NCI-H446 (cell line): ENCODE measurements at regions not wholly inside any gene's neighbourhood (a gene's known extent, or its start where the extent isn't known, plus 50 kb on each side); places are given as distances from the start of the nearest gene placed in this dataset.
"Not testable (repeated sequence)": the region's sequence is repeated elsewhere in the genome, so short reads cannot be mapped to it uniquely, and the experiment has no call there.

Experiments used
- DNase-seq, 2 experiments: peaks; one replicate each; lab custom pipeline; 2025; lab: John Stamatoyannopoulos, UW

GRCh38 chr9:3659647-3660046, 133.8 kb upstream of the RFX3 start:
- DNase-seq: no peak

DNA sequence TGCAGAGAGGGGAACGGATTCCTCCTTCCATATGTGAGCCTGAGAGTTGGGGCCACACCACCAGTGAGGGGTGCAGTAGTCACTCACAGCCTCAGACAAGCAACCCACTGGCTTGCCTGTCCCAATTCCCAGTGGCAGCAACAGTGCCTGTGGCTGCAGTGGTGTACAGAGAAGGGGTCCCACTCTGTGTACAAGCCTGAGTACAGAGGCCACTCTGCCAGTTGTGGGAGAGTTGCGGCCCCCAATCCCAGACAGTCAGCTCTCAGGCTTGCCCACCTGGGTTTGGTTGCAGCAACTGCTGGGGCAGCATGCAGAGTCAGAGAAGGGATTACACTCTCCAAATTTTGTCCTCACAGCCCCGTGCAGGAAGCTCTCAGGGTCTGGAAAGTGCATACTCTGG, 133.2 kb upstream of the RFX3 start:
- DNase-seq: no peak

- no peak for DNase-seq
Observed at GRCh38 chr9:3656224-3656623, 130.4 kb upstream of the RFX3 start.

DNA sequence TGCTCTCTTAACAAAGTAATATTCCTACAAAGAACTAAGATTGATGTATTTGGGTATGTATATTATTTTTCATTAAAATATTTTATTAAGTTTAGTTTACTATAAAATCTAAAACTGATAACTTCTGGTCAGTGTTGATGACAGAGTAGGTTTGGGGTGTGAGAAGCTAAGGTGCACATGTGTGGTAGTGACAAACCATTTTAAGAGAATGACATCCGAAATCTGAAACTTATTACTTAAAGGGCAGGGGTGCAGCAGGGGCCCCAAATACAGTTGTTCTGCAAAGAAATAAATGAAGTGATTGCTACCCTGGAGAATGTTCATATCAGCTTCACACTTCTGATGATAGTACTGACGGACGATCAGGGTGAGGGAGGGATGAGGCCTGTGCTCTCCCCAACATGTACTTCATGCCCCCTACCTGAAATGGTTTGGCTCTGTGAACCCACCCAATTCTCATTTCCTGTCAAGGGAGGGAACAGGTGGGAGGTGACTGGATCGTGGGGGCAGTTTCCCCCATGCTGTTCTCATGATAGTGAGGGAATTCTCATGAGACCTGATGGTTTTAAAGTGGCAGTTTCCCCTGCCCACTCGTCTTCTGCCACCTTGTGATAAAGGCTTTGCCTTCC, 125.3 kb upstream of the RFX3 start:
- DNase-seq: no peak

DNA sequence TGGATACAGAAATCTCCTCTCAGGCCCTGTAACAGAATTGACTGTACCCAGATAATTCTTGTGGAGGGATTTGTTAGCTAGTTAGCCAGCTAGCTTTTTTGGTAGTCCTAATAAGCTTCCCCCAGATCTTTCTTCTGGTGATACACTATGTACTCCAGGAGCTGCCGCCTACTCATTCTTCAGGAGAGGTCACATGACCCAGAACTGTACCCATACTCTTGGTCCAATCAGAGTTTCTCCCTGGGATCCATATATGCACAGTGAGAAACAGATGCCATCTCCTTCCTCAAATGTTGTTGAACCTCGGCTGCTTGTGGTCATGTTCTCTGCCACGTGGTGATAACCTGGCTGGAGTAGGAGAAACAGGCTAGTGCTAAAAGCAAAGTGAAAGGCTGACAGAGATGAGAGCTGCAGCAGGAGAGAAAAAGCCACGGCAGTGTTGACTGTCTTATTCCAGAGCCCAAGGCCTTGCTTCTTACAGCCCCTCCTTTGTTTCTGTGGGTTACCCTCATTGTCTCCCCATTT, 123.0 kb upstream of the RFX3 start:
- DNase-seq: no peak

DNA sequence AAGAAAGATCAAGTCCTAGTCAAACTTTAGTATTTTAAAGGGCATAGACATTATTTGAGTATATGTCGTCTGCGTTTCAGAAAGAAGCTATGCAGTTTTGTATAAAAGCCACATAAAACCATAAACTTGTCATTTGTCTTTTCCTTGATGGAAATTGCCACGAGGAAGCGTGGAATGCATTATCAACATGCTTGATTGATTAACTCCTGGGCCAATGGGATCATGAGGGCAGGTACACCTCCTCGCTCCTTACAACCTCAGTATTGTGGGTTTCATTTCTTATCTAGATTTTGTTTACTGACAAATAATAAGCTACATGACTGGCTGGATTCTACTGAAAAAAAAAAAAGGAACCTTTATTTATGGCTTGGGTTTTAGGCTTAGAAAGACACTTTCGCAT, 122.5 kb upstream of the RFX3 start:
- no peak for DNase-seq

GRCh38 chr9:3647652-3648051, 121.9 kb upstream of the RFX3 start:
- DNase-seq: no peak

DNA sequence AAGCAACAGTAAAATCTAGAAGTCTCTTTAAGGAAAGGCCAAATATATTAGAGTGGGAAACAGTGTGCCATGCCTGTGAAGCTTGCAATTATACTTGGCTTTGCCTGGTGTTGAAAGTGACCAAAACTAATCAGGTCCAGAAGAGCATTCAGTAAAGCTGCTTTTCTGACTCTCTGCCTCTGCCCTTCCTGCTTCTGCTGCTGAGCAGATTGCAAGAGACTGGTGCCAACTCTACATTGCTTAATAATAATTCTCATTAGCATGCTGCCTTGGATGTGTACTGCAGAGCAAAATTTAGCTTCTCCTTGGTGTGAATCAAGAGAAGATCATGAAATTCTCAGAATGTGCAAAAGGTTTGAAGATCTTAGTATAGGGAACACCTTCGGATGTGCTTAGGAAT, 120.4 kb upstream of the RFX3 start:
- peak; percentile 60 to 80 for DNase-seq

DNA sequence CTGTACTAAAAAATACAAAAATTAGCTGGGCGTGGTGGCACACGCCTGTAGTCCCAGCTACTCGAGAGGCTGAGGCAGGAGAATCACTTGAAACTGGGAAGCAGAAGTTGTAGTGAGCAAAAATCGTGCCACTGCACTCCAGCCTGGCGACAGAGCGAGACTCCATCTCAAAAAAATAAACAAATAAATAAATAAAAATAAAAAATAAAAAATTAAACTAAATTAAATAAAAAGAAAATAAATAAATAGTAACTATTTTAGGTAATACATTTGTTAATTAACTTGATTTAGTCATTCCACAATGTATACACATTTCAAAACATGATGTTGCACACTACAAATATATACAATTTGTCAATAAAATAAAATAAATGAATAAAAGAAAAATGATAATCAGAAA, 116.3 kb upstream of the RFX3 start:
- DNase-seq: not testable (repeated sequence)

DNA sequence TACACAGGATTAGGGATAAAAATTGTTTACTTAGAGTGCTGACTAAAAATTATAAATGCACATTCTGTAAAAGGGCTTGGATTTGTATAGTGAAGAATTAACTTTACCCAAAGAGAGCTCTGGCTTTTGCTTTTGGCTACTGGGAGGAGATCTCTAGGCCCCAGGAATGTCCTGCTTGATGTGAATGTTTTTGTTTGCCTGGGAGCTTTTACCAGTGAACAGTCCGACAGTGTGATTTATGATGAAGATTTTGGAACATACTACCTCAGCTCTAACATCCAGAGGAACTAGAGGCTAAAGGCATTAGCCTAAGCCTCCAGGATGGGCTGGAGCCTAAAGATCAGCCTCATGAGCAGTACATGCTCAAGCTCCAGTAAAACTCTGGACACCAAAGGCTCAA, 103.7 kb upstream of the RFX3 start:
- DNase-seq: no peak

DNA sequence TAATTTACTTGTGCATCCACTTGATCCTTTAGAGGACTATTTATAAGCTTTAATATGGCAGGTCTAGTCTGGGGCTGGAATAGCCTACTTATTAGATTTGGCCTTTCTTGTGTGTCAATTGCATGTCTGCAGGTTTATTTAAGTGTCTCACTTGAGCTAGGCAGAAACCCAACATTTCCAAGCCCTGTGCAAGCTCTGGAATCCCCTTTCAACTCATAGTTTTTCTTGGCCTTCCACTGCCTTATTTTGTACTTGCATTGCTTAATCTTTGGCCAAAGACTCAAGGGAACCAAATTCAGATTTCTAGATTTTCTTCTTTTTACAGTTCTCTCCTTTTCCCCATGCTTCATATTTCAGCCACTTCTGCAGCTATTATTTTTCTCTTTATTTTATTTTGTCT, 102.4 kb upstream of the RFX3 start:
- DNase-seq: no peak

DNA sequence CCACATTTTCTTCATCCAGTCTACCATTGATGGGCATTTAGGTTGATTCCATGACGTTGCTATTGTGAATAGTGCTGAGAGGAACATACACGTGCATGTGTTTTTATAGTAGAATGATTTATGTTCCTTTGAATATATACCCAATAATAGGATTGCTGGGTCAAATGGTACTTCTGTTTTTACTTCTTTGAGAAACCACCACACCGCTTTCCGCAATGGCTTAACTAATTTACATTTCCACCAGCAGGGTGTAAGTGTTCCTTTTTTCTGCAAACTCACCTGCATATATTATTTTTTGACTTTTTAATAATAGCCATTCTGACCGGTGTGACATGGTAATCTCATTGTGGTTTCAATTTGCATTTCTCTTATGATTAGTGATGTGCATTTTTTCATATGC, 82.2 kb upstream of the RFX3 start:
- DNase-seq: no peak

GRCh38 chr9:3600672-3601071, 74.9 kb upstream of the RFX3 start:
- DNase-seq: no peak

- DNase-seq: no peak
Observed at GRCh38 chr9:3597792-3598191, 72.0 kb upstream of the RFX3 start.

DNA sequence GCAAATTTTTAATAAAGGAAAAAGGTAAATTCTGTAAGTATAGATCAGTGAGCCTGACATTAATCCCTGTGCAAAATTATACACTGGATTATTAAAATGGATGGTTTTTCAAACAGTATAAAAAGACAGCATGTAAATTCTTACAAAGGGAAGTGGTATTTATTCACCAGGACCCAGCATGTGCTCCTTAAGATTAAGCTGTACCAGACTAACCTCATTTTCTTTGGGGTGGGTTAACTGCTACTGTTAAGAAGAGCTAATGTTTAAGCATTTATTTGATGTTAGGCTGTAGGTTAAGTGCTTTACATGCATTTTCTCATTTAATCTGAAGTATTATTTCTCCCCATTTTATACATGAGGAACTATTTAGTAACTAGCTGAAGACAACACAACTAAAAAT, 60.3 kb upstream of the RFX3 start:
- DNase-seq: no peak

- DNase-seq: no peak
Observed at GRCh38 chr9:3585606-3586005, 59.8 kb upstream of the RFX3 start.

- no peak for DNase-seq
Observed at GRCh38 chr9:3578786-3579185, 53.0 kb upstream of the RFX3 start.

GRCh38 chr9:3576328-3576727, 50.5 kb upstream of the RFX3 start:
- DNase-seq: no peak

DNA sequence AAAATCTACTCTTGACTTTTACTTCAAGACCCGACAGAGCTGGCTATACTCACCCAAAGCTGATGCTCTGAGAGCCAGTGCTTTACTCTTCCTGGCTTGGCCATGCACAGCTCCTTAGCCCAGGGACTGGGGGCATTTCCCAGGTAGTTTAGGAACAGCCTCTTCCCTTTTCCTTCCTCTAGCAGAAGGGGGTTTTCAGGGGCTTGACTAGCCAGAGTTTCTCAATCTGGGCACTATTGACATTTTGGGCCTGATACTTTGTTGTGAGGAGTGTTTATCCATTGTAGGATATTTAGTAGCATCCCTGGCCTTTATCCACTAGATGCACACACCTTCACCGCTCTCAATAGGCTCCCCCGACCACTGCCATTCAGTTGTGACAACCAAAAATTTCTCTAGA, 50.0 kb upstream of the RFX3 start:
- no peak for DNase-seq
